ENCODE measurements at regions not wholly inside any gene's neighbourhood (a gene's known extent, or its start where the extent isn't known, plus 50 kb on each side); places are given as distances from the start of the nearest gene placed in this dataset.

DNA sequence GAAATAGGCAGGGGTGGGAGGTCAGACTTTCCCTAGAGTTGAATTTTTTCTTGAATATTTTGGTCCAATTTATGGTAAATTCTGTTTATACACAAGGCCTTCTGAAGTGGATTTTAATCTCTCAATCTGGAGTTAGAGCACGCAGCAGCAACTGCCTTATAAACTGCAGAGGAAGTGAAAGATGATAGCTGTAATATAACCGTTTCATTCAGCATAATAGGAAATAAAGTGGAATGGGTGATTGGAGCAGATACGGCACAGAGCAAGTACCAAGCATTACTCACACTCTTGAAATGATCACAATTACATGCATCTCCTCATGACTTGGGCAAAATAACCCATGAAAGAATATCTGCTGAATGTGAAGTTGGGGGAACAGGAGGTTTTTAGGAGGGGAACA lies 106.8 kb downstream of the ARRDC4 start:
- Histone ChIP-seq H3K36me3 (ENCODE audit: control insufficient read depth, insufficient read depth, low read length) (no peaks in the 10 kb centered on the region), H3K9me3 (no peaks in the 10 kb centered on the region), H3K27me3 (replicated peaks; ENCODE audit: control insufficient read depth, insufficient read depth, low read length) (no peaks in the 10 kb centered on the region), H3K4me3 (ENCODE audit: low read depth, low read length) (no peak overlapping the region), H3K4me1 (no peaks in the 10 kb centered on the region)
- POLR2A ChIA-PET, result no interaction called here
- BruUV-seq (replicated peaks), result no TSS peak
- Mint-ChIP-seq H3K4me1 (ENCODE audit: low read depth, unreplicated experiment) (no peaks in the 10 kb centered on the region), H3K27ac (ENCODE audit: unreplicated experiment) (no peak overlapping the region), H3K27me3 (ENCODE audit: insufficient read depth, unreplicated experiment) (peaks cover 6% of the 10 kb centered on the region), H3K4me3 (ENCODE audit: unreplicated experiment) (no peak overlapping the region), H3K9me3 (ENCODE audit: unreplicated experiment) (no peaks in the 10 kb centered on the region), H3K36me3 (ENCODE audit: insufficient read depth, unreplicated experiment) (no peaks in the 10 kb centered on the region)
- DNase-seq, result no peak
- TF ChIP-seq, protein P1, sequence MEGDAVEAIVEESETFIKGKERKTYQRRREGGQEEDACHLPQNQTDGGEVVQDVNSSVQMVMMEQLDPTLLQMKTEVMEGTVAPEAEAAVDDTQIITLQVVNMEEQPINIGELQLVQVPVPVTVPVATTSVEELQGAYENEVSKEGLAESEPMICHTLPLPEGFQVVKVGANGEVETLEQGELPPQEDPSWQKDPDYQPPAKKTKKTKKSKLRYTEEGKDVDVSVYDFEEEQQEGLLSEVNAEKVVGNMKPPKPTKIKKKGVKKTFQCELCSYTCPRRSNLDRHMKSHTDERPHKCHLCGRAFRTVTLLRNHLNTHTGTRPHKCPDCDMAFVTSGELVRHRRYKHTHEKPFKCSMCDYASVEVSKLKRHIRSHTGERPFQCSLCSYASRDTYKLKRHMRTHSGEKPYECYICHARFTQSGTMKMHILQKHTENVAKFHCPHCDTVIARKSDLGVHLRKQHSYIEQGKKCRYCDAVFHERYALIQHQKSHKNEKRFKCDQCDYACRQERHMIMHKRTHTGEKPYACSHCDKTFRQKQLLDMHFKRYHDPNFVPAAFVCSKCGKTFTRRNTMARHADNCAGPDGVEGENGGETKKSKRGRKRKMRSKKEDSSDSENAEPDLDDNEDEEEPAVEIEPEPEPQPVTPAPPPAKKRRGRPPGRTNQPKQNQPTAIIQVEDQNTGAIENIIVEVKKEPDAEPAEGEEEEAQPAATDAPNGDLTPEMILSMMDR (IDR thresholded peaks at IDR 0.05; ENCODE audit: insufficient read depth in 1 of 2, low read depth in 1 of 2, low read length in 1 of 2, severe bottlenecking in 1 of 2, unreplicated experiment in 1 of 2), result no peak
- intact Hi-C loops (cut with micrococcal nuclease; ENCODE audit: unreplicated experiment), result no loop called here
- CTCF ChIA-PET, result no interaction called here

DNA sequence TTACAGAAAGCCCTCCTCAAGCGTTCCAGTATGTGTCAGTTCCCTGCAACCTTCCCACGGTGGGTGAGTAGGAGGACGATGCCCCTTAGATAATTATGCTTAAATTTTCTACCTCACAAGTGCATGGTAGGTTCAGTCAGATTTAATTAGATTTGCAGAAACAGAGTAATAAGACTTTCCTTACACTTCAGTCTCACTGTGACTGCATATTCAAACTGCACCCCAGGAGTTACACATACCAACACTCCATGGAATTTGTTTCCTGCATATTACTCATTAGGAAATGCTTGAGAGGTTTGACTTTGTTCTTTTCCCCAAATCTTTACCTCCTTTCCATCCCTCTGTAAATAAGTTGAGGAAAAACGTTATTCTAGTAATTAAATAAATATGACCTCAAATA lies 108.8 kb downstream of the ARRDC4 start:
- Histone ChIP-seq H3K9me3 (no peaks in the 10 kb centered on the region), H3K27me3 (replicated peaks; ENCODE audit: control insufficient read depth, insufficient read depth, low read length) (no peaks in the 10 kb centered on the region), H3K4me3 (ENCODE audit: low read depth, low read length) (no peak overlapping the region), H3K4me1 (no peaks in the 10 kb centered on the region), H3K36me3 (ENCODE audit: control insufficient read depth, insufficient read depth, low read length) (no peaks in the 10 kb centered on the region)
- H3K27me3 Mint-ChIP-seq (ENCODE audit: insufficient read depth, unreplicated experiment), result peaks cover 8% of the 10 kb centered on the region
- no peak overlapping the region for H3K4me3 Mint-ChIP-seq (ENCODE audit: unreplicated experiment)
- no TSS peak for BruUV-seq (replicated peaks)
- intact Hi-C loops (cut with micrococcal nuclease; ENCODE audit: unreplicated experiment), result no loop called here
- ChIA-PET CTCF (no interaction called here), POLR2A (no interaction called here)
- TF ChIP-seq, protein P1 (IDR thresholded peaks at IDR 0.05; ENCODE audit: insufficient read depth in 1 of 2, low read depth in 1 of 2, low read length in 1 of 2, severe bottlenecking in 1 of 2, unreplicated experiment in 1 of 2), result no peak
- H3K36me3 Mint-ChIP-seq (ENCODE audit: insufficient read depth, unreplicated experiment), result no peaks in the 10 kb centered on the region
- no peak overlapping the region for H3K27ac Mint-ChIP-seq (ENCODE audit: unreplicated experiment)
- no peaks in the 10 kb centered on the region for H3K4me1 Mint-ChIP-seq (ENCODE audit: low read depth, unreplicated experiment)
- H3K9me3 Mint-ChIP-seq (ENCODE audit: unreplicated experiment), result no peaks in the 10 kb centered on the region
- DNase-seq, result no peak

DNA sequence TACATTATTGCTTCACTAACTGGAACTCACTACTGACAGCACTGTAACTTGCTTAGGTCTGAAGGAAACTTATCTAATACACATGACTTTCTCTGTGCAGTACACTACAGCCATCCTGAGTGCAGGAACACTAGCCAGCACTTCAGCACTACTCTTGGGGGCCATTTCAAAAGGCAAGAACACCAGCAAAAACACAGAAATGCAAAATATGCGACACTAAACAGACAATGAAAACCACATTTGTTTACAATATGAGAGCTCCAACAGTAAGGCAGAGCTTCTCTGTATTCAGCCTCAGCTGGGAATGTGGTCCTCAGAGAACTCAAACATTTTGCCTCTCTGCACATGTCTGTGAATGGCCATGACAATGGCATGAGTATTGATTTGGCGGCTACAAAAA lies 109.6 kb downstream of the ARRDC4 start:
- Mint-ChIP-seq H3K27ac (ENCODE audit: unreplicated experiment) (no peak overlapping the region), H3K27me3 (ENCODE audit: insufficient read depth, unreplicated experiment) (peaks cover 9% of the 10 kb centered on the region), H3K9me3 (ENCODE audit: unreplicated experiment) (no peaks in the 10 kb centered on the region), H3K4me3 (ENCODE audit: unreplicated experiment) (no peak overlapping the region), H3K4me1 (ENCODE audit: low read depth, unreplicated experiment) (no peaks in the 10 kb centered on the region), H3K36me3 (ENCODE audit: insufficient read depth, unreplicated experiment) (no peaks in the 10 kb centered on the region)
- ChIA-PET POLR2A (no interaction called here), CTCF (no interaction called here)
- Histone ChIP-seq H3K27me3 (replicated peaks; ENCODE audit: control insufficient read depth, insufficient read depth, low read length) (no peaks in the 10 kb centered on the region), H3K4me1 (no peaks in the 10 kb centered on the region), H3K4me3 (ENCODE audit: low read depth, low read length) (no peak overlapping the region), H3K9me3 (no peaks in the 10 kb centered on the region), H3K36me3 (ENCODE audit: control insufficient read depth, insufficient read depth, low read length) (no peaks in the 10 kb centered on the region)
- DNase-seq, result no peak
- no TSS peak for BruUV-seq (replicated peaks)
- TF ChIP-seq, protein P1 (IDR thresholded peaks at IDR 0.05; ENCODE audit: insufficient read depth in 1 of 2, low read depth in 1 of 2, low read length in 1 of 2, severe bottlenecking in 1 of 2, unreplicated experiment in 1 of 2), result no peak
- intact Hi-C loops (cut with micrococcal nuclease; ENCODE audit: unreplicated experiment), result no loop called here

Data from Caco-2 (cell line).